Endodermal cell (in vitro differentiated cells): ENCODE measurements at regions not wholly inside any gene's neighbourhood (a gene's known extent, or its start where the extent isn't known, plus 50 kb on each side); places are given as distances from the start of the nearest gene placed in this dataset.

Experiments
- DNase-seq: peaks from one replicate; pipeline ENCODE4 v3.0.0-alpha.2; 2017
- H3K27ac ChIP-seq: 2 replicates; pipeline ENCODE4 v1.5.1; 2013; ENCODE audit warnings: mild to moderate bottlenecking, low read depth, low read length, moderate library complexity
- H3K27me3 ChIP-seq: 2 replicates; pipeline ENCODE4 v1.6.1; 2013; ENCODE audit warnings: mild to moderate bottlenecking, low read length, moderate library complexity; ENCODE audit not compliant: insufficient read depth, control insufficient read depth, poor library complexity, severe bottlenecking
- H3K36me3 ChIP-seq: 2 replicates; pipeline ENCODE4 v1.7.0; 2013; ENCODE audit warnings: mild to moderate bottlenecking, low read length, moderate library complexity; ENCODE audit not compliant: control insufficient read depth, insufficient read depth
- H3K4me1 ChIP-seq: one replicate; pipeline ENCODE4 v1.7.0; 2013; ENCODE audit warnings: low read length; ENCODE audit not compliant: control insufficient read depth, insufficient read depth
- H3K4me3 ChIP-seq: 2 replicates; pipeline ENCODE4 v1.5.1; 2013; ENCODE audit warnings: mild to moderate bottlenecking, low read length, moderate library complexity
- H3K9ac ChIP-seq: 2 replicates; pipeline ENCODE4 v1.6.1; 2013; ENCODE audit warnings: mild to moderate bottlenecking, low read length, moderate library complexity; ENCODE audit not compliant: poor library complexity, severe bottlenecking; ENCODE audit errors: extremely low read depth
- H3K9me3 ChIP-seq: 2 replicates; pipeline ENCODE4 v1.6.1; 2013; ENCODE audit warnings: mild to moderate bottlenecking, low read length, moderate library complexity; ENCODE audit not compliant: control insufficient read depth
- H3K27ac Mint-ChIP-seq: 2 replicates; pipeline ENCODE4 v1.8.0; 2020; ENCODE audit warnings: mixed read lengths
- H3K27me3 Mint-ChIP-seq: 2 replicates; pipeline ENCODE4 v1.8.0; 2021; ENCODE audit warnings: mild to moderate bottlenecking, mixed read lengths; ENCODE audit not compliant: insufficient read depth
- H3K36me3 Mint-ChIP-seq: 2 replicates; pipeline ENCODE4 v1.8.0; 2020; ENCODE audit warnings: low read depth, mixed read lengths
- H3K4me1 Mint-ChIP-seq: 2 replicates; pipeline ENCODE4 v1.8.0; 2020; ENCODE audit warnings: mixed read lengths
- H3K4me3 Mint-ChIP-seq: 2 replicates; pipeline ENCODE4 v1.8.0; 2020; ENCODE audit warnings: mild to moderate bottlenecking, moderate library complexity, mixed read lengths
- H3K9me3 Mint-ChIP-seq: 2 replicates; pipeline ENCODE4 v1.8.0; 2020; ENCODE audit warnings: mild to moderate bottlenecking, mixed read lengths
- WGBS, 2 experiments: methylation state at CpG; one replicate each; pipeline versions ENCODE4 v1.1.5 to v1.1.7; 2013; ENCODE audit warnings: missing lambda C conversion rate in 2 of 2, mixed read lengths in 1 of 2; ENCODE audit not compliant: insufficient coverage in 1 of 2, insufficient read length in 1 of 2; 5-methylcytosine and 5-hydroxymethylcytosine counted together
- TF ChIP-seq, protein P1 (sequence below): fragments of 200-600 bp; sonication (generic); conservative IDR thresholded peaks from 2 replicates; pipeline ENCODE4 v1.5.0; 2021; ENCODE audit warnings: antibody characterized with exemption, mild to moderate bottlenecking

DNA sequence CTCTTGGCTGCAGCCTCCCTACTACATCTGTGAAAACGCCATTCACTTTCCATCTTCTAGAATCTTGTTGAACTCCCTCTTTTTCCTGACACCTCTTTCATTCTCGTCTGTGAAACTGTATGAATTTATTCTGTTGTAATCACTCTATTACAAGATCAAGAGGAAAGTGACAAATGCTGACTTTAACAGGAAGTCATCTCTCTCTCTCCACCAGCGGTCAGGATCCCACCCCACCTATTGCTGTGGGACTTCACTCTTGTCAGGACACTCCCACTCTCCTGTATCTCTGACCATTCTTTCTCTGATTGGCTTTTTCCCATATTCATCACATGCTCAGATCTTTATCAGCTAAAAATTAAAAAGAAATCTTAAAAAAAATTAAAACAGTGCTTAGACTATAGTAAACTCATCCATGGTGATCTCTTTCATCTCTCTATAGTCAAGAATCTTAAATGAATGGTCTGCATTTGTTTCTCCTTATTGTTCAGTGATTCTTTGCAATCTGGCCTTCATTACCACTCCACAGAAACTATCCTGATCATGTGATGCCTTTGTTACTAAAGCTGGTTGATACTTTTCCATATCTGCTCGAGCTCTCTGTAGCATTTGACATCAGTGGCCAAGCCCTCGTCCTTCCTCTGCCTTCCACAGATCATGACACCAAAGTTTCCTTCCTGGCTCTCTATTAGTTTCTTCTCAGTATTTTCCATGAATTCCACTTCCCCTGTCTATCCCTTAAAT, 113.6 kb downstream of the UCHL5 start:
- no peaks in the 10 kb centered on the region for H3K9me3 Mint-ChIP-seq
- no peak overlapping the region for H3K4me3 ChIP-seq
- peaks cover 12% of the 10 kb centered on the region for H3K4me1 Mint-ChIP-seq
- no peaks in the 10 kb centered on the region for H3K27me3 Mint-ChIP-seq
- TF ChIP-seq, protein P1, sequence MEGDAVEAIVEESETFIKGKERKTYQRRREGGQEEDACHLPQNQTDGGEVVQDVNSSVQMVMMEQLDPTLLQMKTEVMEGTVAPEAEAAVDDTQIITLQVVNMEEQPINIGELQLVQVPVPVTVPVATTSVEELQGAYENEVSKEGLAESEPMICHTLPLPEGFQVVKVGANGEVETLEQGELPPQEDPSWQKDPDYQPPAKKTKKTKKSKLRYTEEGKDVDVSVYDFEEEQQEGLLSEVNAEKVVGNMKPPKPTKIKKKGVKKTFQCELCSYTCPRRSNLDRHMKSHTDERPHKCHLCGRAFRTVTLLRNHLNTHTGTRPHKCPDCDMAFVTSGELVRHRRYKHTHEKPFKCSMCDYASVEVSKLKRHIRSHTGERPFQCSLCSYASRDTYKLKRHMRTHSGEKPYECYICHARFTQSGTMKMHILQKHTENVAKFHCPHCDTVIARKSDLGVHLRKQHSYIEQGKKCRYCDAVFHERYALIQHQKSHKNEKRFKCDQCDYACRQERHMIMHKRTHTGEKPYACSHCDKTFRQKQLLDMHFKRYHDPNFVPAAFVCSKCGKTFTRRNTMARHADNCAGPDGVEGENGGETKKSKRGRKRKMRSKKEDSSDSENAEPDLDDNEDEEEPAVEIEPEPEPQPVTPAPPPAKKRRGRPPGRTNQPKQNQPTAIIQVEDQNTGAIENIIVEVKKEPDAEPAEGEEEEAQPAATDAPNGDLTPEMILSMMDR, result no peak
- no peaks in the 10 kb centered on the region for H3K9me3 ChIP-seq
- H3K9ac ChIP-seq, result no peak overlapping the region
- no peaks in the 10 kb centered on the region for H3K36me3 ChIP-seq
- 94 to 100% methylated on average over 4 to 5 of the region's 5 CpGs for WGBS, 2 experiments
- no peaks in the 10 kb centered on the region for H3K27me3 ChIP-seq
- no peak overlapping the region for H3K27ac ChIP-seq
- H3K27ac Mint-ChIP-seq, result no peak overlapping the region
- no peak for DNase-seq
- H3K4me1 ChIP-seq, result no peaks in the 10 kb centered on the region
- no peaks in the 10 kb centered on the region for H3K36me3 Mint-ChIP-seq
- no peak overlapping the region for H3K4me3 Mint-ChIP-seq

DNA sequence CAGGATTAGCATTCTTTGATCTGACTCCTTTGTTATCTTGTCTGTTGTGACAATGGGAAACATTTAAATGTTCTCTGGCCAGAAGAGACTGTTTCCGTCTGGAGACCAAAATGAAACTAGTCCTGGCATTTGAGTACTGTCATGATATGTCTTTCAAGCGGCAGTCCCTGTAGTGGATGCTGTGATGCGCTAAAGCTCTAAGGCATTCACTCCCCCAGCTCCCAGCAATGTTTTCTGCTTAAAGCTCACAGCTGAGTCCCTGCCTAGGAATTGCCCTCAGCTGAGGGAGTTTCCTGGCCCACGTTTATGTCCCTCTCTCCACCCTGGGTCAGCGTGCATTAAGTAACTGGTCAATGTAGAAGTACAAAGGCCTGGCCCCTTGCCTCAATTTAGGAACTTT, 109.4 kb downstream of the UCHL5 start:
- H3K9me3 Mint-ChIP-seq, result no peaks in the 10 kb centered on the region
- no peak overlapping the region for H3K9ac ChIP-seq

DNA sequence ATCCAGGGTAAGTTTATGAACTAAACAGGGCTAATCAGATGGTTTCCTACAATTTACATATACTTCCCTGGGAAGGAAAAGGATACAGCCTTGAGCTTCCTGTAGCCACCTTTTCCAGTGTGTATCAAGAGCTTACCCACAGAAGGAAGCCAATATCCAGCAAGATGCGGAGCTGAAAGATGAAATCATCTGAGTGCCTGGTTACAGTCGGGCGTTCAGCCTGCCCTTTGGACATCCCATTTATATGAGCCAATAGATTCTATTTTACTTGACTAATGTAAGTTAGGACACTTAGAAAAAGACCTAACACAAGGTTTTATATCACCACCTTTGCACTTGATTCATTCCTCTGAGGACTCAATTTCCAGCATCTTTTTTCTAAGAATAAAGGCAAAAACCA, 108.2 kb downstream of the UCHL5 start:
- Histone ChIP-seq H3K9me3 (no peaks in the 10 kb centered on the region), H3K36me3 (no peaks in the 10 kb centered on the region), H3K9ac (no peak overlapping the region), H3K27ac (no peak overlapping the region), H3K4me3 (no peak overlapping the region), H3K27me3 (no peaks in the 10 kb centered on the region), H3K4me1 (no peaks in the 10 kb centered on the region)
- no peak for DNase-seq
- no peak overlapping the region for H3K4me3 Mint-ChIP-seq
- H3K4me1 Mint-ChIP-seq, result peaks cover 7% of the 10 kb centered on the region
- no peaks in the 10 kb centered on the region for H3K36me3 Mint-ChIP-seq
- H3K27ac Mint-ChIP-seq, result no peak overlapping the region
- WGBS, 2 experiments, result 89% methylated on average over 3 of the region's 3 CpGs; no CpG with 5 or more reads in 1 of the 2 experiments
- TF ChIP-seq, protein P1, result no peak
- H3K27me3 Mint-ChIP-seq, result no peaks in the 10 kb centered on the region
- no peaks in the 10 kb centered on the region for H3K9me3 Mint-ChIP-seq

More for the DNA sequence above, 109.4 kb downstream of the UCHL5 start:
- Mint-ChIP-seq H3K36me3 (no peaks in the 10 kb centered on the region), H3K4me3 (no peak overlapping the region), H3K27me3 (no peaks in the 10 kb centered on the region), H3K4me1 (peaks cover 7% of the 10 kb centered on the region), H3K27ac (no peak overlapping the region)
- TF ChIP-seq, protein P1, result no peak
- H3K27ac ChIP-seq, result no peak overlapping the region
- no peaks in the 10 kb centered on the region for H3K27me3 ChIP-seq
- WGBS, 2 experiments, result 88 to 92% methylated on average over 5 of the region's 5 CpGs
- DNase-seq, result no peak
- no peaks in the 10 kb centered on the region for H3K36me3 ChIP-seq
- H3K9me3 ChIP-seq, result no peaks in the 10 kb centered on the region
- no peaks in the 10 kb centered on the region for H3K4me1 ChIP-seq
- H3K4me3 ChIP-seq, result no peak overlapping the region
